ENCODE measurements at regions not wholly inside any gene's neighbourhood (a gene's known extent, or its start where the extent isn't known, plus 50 kb on each side); places are given as distances from the start of the nearest gene placed in this dataset.
"Not testable (repeated sequence)": the region's sequence is repeated elsewhere in the genome, so short reads cannot be mapped to it uniquely, and the experiment has no call there.

DNA sequence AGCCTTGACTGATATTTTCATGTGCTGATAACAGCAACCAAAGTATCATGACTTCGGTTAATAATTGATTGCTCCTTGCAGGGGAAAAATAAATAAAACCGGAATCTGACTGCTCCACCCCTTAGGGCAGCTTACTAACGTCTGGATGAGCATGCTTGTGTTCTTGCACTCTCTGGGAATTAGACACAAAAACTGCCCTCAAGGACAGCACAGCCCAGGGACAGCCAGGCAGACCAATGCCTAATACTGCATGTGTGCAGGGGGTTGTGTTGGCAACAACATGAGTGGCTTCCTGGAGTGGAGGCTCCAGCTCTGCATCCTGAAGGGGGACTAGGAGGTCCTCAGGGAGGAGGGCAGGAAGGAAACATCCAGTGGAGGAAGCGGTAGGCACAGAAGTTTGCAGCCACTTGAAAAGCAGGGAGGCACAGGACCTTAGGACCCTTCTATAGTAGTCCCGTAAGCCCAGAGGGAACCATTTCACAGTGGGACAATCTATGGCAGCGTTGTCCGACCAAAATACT, 205.4 kb upstream of the IRF2BP2 start:
- H2BK5ac ChIP-seq (ENCODE audit: insufficient read length, low read length); H2BK120ac ChIP-seq (ENCODE audit: low read depth, low read length, poor library complexity, severe bottlenecking); H3K4me3 Mint-ChIP-seq; H3K9me3 Mint-ChIP-seq; H3K14ac ChIP-seq (ENCODE audit: insufficient read depth, low read length); DNase-seq; H2AFZ ChIP-seq (ENCODE audit: low read length); H3K27ac Mint-ChIP-seq; H3K4me1 Mint-ChIP-seq; H3K27me3 ChIP-seq (ENCODE audit: insufficient read depth, low read length); H3K4me2 ChIP-seq (ENCODE audit: insufficient read depth, insufficient read length, low read length); H3K9me3 ChIP-seq (ENCODE audit: control insufficient read depth, low read depth, low read length); H3K36me3 Mint-ChIP-seq (ENCODE audit: insufficient read depth in 1 of 3, low read depth in 3 of 3); H4K91ac ChIP-seq (ENCODE audit: insufficient read length, low read depth, low read length); H3K27ac ChIP-seq (ENCODE audit: insufficient read length, low read depth, low read length); H3K18ac ChIP-seq (ENCODE audit: insufficient read length, low read depth, low read length); H3K4me1 ChIP-seq (ENCODE audit: insufficient read depth, low read length); H2BK15ac ChIP-seq (ENCODE audit: low read depth, low read length); H3K79me1 ChIP-seq (ENCODE audit: insufficient read depth, low read depth, low read length, poor library complexity, severe bottlenecking); H3K23ac ChIP-seq (ENCODE audit: insufficient read length, low read depth, low read length); H4K5ac ChIP-seq (ENCODE audit: insufficient read length, low read depth, low read length); H2BK12ac ChIP-seq (ENCODE audit: insufficient read length, low read depth, low read length); H3K27me3 Mint-ChIP-seq (ENCODE audit: low read depth); H2BK20ac ChIP-seq (ENCODE audit: low read depth, low read length, poor library complexity, severe bottlenecking); H3K23me2 ChIP-seq (ENCODE audit: insufficient read length, low read depth, low read length, poor library complexity, severe bottlenecking); H4K20me1 ChIP-seq (ENCODE audit: control insufficient read depth, insufficient read depth, insufficient read length); H3K9ac ChIP-seq (ENCODE audit: extremely low read depth, insufficient read length, low read length); H3K79me2 ChIP-seq (ENCODE audit: insufficient read depth, low read length); H2AK5ac ChIP-seq (ENCODE audit: insufficient read length, low read length); H3T11ph ChIP-seq (ENCODE audit: low read length); H3K56ac ChIP-seq (ENCODE audit: insufficient read length, low read depth, low read length); H4K8ac ChIP-seq (replicated peaks; ENCODE audit: insufficient read length, low read depth, low read length); H3K4ac ChIP-seq (ENCODE audit: low read depth, low read length): not testable (repeated sequence)
- WGBS (ENCODE audit: extremely low coverage, insufficient read length, low lambda C conversion rate), result no CpG with 5 or more reads among the region's 7 CpGs

DNA sequence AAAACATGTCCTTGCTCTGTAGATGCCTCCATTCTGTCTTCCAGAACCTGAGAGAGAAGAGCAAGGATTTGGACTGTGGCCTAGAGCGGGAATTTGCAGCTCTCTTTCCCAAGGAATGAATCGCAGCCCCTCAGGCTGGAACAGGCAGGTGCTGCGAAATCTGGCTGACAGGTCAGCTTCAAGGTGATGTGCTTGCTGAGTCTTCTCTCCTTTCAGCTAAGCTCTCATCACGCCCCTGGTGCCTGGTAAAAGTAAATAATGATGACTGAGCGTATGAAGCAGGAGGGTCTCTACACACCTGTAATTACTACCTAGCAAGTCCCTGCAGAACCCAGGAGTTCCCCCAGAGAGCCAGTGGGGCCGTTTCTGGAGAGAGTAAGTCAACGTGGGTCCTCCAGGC, 204.3 kb upstream of the IRF2BP2 start:
- H3K9ac ChIP-seq (ENCODE audit: extremely low read depth, insufficient read length, low read length); H3K14ac ChIP-seq (ENCODE audit: insufficient read depth, low read length); DNase-seq; H3K56ac ChIP-seq (ENCODE audit: insufficient read length, low read depth, low read length); H2AFZ ChIP-seq (ENCODE audit: low read length); H3T11ph ChIP-seq (ENCODE audit: low read length); H3K27ac Mint-ChIP-seq; H4K8ac ChIP-seq (replicated peaks; ENCODE audit: insufficient read length, low read depth, low read length); H3K79me2 ChIP-seq (ENCODE audit: insufficient read depth, low read length); H2BK5ac ChIP-seq (ENCODE audit: insufficient read length, low read length); H3K4me1 Mint-ChIP-seq; H4K91ac ChIP-seq (ENCODE audit: insufficient read length, low read depth, low read length); H3K4ac ChIP-seq (ENCODE audit: low read depth, low read length); H3K9me3 ChIP-seq (ENCODE audit: control insufficient read depth, low read depth, low read length); H2BK12ac ChIP-seq (ENCODE audit: insufficient read length, low read depth, low read length); H3K23me2 ChIP-seq (ENCODE audit: insufficient read length, low read depth, low read length, poor library complexity, severe bottlenecking); H3K9me3 Mint-ChIP-seq; H3K36me3 Mint-ChIP-seq (ENCODE audit: insufficient read depth in 1 of 3, low read depth in 3 of 3); H3K18ac ChIP-seq (ENCODE audit: insufficient read length, low read depth, low read length); H3K4me3 Mint-ChIP-seq; H2BK120ac ChIP-seq (ENCODE audit: low read depth, low read length, poor library complexity, severe bottlenecking); H3K79me1 ChIP-seq (ENCODE audit: insufficient read depth, low read depth, low read length, poor library complexity, severe bottlenecking); H3K27me3 ChIP-seq (ENCODE audit: insufficient read depth, low read length); H3K4me1 ChIP-seq (ENCODE audit: insufficient read depth, low read length); H3K27ac ChIP-seq (ENCODE audit: insufficient read length, low read depth, low read length); H2BK20ac ChIP-seq (ENCODE audit: low read depth, low read length, poor library complexity, severe bottlenecking); H4K20me1 ChIP-seq (ENCODE audit: control insufficient read depth, insufficient read depth, insufficient read length); H3K23ac ChIP-seq (ENCODE audit: insufficient read length, low read depth, low read length); H2BK15ac ChIP-seq (ENCODE audit: low read depth, low read length); H3K27me3 Mint-ChIP-seq (ENCODE audit: low read depth); H3K4me2 ChIP-seq (ENCODE audit: insufficient read depth, insufficient read length, low read length); H2AK5ac ChIP-seq (ENCODE audit: insufficient read length, low read length); H4K5ac ChIP-seq (ENCODE audit: insufficient read length, low read depth, low read length): not testable (repeated sequence)
- no CpG with 5 or more reads among the region's 7 CpGs for WGBS (ENCODE audit: extremely low coverage, insufficient read length, low lambda C conversion rate)

All from H9 (cell line).